Right lung (tissue), 2 donors: ENCODE measurements at regions not wholly inside any gene's neighbourhood (a gene's known extent, or its start where the extent isn't known, plus 50 kb on each side); places are given as distances from the start of the nearest gene placed in this dataset.
"Not testable (repeated sequence)": the region's sequence is repeated elsewhere in the genome, so short reads cannot be mapped to it uniquely, and the experiment has no call there.

Experiments used
- DNase-seq, 2 donors: peaks; one replicate each; pipeline ENCODE4 v3.0.0-alpha.2; 2013

DNA sequence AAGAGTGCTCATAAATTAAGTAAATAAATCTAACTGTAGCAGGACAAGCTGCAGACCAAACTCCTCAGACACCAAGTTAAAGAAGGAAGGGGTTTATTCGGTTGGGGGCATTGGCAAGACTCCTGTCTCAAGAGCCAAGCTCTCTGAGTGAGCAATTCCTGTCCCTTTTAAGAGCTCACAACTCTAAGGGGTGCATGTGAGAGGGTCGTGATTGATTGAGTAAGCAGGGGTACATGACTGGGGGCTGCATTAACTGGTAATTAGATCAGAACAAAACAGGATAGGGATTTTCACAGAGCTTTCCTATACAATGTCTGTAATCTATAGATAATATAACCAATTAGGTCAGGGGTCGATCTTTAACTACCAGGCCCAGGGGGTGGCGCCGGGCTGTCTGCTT lies 318.1 kb upstream of the TECRL start:
- DNase-seq, result not testable (repeated sequence)

DNA sequence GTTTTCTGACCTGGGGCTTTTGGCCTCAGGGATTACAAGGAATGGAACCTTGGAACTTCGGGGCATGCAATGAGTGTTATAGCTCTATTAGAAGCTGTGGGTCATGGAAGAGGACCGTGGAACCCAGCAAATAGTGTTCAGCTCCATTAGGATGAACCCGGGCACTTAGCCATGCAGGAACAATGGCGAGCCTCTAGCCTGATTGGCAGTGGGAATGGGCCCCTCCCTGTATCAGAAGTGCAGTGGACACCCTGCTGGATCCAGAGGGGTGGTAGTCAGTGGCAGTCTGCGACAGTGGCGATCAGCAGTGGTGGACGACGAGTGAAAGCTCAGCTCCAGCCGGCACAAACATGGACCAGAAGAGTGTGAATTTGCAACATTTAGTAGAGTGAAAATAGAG lies 315.4 kb upstream of the TECRL start:
- DNase-seq, result no peak

DNA sequence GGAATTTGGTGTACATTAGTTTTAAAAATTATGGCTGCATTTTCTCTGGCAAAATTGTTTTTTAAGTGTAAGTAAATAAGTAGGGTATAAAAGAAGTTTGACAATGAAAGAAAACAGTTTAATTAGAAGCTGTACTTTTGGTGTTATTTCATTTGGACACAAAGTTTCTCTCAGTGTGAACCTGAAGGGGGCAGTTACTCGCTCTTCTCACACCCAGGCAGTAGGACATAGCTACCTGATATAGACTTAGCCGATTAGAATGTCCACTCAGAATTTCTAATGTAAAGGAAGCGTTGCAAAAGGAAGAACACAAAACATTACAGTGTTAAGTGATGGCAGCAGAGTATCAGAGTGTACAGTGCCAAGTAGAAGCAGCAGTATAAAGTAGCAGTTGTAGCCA lies 311.9 kb upstream of the TECRL start:
- DNase-seq, result no peak

DNA sequence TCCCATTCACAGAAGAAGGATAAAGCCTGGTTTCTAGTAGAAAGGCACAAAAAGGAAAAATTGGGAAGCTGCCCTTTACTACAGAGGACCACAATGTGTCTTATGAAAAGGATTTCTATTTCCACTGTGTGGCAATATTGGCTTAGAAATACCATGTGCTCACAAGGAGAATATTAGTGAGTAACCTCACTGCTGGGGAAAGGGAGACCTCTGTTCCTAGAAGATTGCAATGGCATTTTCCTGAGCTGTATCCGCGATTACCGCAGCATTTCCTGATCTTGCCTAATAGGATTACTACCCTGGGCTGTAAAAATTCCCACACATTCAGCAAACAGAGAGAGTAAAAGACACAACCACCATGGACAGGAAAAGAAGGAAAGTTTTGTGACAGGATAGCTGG lies 308.8 kb upstream of the TECRL start:
- no peak for DNase-seq

DNA sequence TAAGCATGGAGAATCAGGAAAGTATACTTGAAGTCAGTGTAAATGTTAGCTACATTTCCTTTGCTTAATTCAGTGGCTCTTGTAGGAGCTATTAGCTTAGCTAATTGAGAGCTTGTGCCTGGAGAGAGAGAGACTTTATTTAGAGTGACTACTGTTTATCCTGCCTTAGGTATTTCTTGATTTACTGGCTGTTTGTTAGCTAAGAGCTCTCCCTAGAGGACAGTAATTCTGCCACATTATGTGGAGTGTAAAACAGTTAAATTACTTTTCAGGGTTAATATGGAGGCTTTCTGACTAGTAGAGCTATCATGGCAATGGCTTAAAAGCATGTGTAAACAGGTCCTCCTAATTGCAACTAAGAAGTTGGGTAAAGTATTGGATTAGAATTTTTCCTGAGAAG lies 306.5 kb upstream of the TECRL start:
- DNase-seq, result no peak

DNA sequence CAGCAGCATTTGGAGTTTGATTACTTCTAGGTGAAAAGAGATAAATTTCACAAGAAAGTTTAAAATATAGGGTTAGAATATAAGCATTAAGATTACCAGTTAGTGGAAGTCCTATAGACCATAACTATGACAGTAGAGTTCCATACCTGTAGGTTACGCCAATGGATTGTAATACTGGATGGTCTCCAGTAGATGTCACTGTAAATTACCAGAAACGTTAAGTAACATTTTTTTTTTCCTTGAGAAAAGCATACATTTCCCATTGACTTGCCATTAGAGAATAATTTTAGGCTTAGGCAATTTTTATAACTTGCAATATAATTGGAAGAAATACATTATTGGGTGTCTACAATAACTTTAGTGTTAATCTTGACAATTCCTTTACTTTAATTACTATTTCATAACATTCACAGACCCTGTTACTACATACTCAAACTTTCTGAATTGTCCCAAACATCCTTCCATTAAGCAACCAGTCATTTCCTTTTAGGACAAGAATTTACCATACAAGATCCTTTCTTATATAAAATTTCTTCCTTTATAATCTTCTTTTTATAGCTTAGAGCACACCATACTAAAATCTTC lies 304.1 kb upstream of the TECRL start:
- DNase-seq, result peak; percentile 0 to 1

DNA sequence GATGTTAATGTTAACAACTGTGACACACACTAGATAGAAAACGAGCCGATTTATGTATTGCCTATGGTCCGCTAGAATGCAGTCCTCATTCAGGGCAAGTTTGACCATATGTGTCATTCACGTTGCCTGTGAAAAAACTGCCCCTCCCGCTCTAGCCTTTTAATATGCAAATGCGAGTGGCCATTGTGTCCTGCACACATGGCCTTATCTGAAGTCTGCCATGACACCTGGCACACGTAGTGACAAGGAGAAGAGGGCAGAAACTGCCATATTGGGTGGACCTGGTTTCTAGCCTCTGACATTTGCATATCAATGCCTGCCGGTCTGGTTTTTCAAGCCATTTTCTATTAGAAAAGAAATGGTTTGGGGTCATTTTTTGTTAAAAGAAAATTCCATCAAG lies 303.3 kb upstream of the TECRL start:
- no peak for DNase-seq

DNA sequence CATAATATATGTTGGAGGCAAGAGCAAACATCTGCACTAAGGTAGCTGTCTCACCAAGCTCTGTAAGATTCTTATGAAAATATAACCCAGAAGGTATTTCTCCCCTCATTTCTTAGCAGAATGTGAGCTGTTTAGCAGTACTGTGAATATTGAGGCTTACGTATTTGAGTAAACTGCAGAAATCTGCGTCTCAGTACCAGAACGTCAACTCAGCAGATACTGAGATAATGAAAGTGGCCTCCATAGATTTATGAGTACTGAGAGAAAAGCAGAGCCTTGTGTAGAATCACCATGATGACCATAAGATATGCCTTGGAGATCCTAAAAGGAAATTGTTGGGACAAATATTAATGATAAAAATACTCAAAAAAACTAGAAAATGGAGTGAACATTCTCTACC lies 296.7 kb upstream of the TECRL start:
- DNase-seq, result no peak

DNA sequence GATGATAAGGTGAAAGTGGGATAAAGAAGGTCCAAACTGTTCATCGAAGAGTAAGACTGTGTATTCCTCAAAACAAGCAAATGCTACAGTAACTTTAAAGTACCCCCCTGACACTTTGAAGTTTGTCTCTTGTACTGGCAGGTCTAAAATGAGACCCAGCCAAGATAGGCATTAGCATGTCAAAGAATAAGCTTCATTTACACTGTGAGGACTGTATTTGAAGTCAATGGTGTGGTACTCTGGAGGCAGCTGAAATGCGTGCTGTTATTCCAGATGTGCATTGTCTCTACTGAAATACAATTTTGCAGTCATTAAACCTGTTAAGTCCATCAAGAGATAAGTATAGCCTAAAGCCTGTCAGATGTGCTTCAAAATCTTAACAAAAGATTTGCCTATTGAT lies 288.9 kb upstream of the TECRL start:
- no peak for DNase-seq

DNA sequence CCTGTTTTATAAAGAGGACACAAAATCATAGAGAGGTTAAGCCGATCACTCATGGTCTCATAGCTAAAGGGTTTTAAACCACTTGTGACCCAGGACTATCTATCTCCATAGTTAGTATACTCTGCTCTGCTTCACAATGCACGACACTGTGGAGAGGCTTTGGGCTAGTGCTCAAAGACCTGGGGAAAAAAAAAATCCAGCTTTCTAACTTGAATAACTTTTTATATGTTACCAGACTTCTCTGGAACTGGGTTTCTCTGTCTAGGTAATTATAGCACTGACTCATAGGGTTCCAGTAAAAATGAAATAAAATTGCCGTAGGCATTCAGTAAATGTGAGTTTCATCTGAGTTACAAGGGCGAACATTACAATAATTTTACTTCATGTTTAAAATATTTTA lies 273.7 kb upstream of the TECRL start:
- no peak for DNase-seq

DNA sequence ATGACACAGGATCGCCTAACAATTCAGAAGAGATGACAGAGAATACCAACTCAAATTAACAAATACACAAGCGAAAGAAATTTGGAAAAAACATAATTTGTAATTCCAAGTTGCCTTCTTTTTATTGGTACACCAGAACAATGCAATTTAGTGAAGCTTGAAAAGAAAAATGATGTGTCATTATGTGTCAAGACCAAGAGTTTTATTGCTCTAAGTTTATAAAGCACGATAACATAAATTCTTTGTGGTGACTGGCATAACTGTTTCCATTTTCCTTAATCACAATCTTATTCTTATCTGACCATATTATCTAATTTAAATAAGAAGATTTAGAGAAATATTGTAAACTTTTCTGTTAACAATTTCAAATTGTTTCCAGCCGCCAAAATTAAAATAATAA lies 273.2 kb upstream of the TECRL start:
- DNase-seq, result no peak

DNA sequence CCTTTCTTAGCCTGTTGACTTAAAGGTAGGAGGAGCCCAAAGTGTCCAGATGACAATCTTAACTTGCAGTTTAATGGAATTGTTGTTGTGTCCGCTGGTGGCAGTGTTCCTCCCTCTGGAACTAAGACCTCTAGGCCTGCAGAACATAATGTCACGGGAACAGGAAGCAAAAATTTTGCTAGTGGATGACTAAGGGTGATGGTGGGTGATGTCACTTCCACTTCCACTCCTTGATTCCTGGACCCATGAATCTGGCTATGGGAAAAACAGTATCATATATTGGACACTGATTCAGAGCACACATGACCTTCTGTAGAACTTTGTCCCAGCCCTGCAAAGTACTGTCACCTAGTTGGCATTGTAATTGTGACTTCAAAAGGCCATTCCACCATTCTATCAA lies 263.9 kb upstream of the TECRL start:
- DNase-seq, result not testable (repeated sequence)

DNA sequence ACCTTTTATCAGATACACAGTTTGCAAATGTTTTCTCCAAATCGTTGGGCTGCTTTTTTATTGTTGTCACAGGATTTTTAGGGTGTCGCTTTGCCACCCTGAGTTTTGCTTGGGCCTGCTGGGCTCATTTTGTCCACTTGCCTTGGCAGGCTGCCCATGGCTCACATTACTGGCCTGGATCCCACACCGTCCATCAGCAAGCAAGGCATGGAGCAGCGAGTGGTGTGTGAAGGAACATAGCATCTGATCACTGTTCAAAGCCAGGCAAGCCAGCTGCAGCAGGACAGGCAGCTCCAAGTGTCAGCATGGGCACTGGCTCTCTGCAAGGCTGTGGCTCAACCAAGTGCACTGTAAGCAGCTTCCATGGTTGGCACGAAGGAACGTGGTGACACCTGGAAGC lies 261.4 kb upstream of the TECRL start:
- DNase-seq, result no peak

DNA sequence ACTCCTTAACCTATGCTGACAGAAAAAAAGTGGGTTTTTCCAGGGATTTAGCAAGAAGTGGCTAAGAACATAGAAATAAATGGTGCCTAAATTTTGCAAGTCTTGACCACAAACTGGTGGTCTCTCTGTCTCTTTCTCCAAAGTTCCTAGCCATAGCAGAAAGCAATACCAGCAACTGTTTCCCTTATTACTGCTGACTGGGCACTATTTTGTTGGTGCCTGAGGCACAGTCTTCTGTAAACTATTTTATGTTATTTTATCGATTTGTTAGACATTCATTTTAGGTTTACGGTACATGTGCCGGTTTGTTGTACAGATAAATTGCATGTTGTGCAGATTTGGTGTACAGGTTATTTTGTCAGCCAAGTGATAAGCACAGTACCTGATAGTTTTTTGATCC lies 234.6 kb upstream of the TECRL start:
- no peak for DNase-seq

DNA sequence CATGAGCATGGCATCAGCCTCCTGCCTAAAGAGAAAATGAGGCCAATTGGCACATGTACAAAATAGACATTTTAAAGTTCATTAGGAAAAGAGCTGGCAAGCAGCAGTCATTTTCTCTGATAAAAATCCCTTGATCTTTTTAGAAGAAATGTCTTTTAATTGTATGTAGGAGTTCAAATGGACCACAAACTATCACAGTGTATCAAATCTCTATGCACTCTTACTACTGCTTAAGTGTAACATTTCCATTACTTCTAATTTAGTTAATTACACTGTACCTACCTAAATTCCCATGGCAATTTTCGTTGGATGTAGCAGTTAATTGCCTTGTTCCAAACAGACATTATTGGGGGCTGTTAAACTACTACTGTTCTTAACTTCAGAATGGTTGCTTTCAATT lies 233.7 kb upstream of the TECRL start:
- no peak for DNase-seq

DNA sequence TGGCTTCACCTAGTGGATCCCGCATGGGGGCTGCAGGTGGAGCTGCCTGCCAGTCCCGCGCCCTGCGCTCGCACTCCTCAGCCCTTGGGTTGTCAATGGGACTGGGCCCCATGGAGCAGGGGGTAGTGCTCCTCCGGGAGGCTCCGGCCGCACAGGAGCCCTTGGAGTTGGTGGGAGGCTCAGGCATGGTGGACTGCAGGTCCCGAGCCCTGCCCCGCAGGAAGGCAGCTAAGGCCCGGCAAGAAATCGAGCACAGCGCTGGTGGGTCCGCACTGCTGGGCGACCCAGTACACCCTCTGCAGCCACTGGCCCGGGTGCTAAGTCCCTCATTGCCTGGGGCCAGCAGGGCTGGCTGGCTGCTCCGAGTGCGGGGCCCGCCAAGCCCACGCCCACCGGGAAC lies 231.2 kb upstream of the TECRL start:
- not testable (repeated sequence) for DNase-seq

DNA sequence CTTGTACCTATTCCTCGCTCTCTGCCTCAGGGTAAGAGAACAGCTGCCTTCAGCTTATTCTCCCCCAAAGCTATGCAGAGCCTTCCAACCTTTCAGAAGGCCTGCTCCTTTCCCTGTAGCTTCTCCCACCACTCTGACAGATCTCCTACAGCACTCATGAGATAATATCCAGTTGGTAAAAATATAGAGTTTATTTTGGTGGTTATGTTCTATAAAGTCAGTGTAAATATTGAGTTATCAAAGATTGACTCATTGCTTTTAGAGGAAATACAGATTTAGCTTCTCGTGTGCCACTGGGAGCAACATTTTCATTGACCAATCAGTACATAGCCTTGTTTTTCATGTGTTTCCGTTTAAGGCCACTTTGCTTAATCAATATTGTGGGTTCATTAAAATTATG lies 216.2 kb upstream of the TECRL start:
- no peak for DNase-seq

DNA sequence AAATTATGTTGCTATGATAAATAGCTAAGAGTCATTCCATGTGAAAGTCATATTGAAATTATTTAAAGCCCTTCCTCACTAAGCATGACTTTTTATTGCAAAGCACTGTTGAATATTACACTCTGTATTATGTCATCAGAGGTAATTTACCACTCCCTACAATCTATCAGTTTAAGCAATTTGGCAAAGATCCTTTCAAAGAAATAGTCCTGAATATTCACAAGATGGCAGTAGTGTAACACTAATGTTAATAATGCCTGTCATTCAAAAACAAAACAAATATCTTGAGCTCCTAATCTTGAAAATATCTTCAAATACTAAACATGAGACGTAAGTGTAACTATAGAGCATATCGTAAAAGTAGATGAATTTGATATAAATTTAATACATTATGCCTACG lies 208.6 kb upstream of the TECRL start:
- no peak for DNase-seq

DNA sequence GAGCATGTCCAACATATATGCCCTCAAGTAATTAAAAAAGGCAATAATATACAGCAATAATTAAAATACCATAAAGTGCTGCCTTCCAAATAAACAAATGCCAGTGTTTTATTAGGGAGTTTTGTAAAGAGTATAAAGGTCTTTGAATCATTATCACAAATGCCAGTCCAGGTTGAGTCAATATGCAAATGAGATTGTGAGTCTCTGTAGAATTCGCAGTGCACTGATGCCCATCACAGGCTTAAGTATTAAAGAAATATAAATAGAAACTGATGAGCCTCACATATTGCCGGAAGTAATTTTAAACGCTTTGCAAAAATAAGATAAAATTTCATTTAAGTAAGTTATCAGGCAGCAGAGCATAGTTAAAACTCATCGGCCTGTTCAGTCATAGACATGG lies 205.0 kb upstream of the TECRL start:
- DNase-seq, result no peak

DNA sequence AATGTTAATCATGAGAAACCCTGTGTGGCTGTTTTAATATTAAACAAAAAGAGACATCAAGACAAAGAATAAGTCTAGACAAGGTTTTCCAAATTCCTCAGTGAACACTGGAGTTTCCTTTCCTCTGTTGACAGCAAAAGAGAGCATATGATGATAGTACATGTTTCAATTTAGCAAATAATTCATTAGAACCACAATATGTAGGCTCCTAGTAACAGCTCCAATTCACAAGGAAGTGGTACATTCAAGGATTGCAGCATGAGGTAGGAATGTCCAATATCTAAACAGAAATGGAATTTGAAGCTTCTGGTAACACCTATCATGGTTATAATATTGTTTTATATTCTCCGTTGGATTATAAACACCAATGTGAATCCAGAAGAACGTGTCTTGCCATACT lies 203.8 kb upstream of the TECRL start:
- DNase-seq, result no peak

DNA sequence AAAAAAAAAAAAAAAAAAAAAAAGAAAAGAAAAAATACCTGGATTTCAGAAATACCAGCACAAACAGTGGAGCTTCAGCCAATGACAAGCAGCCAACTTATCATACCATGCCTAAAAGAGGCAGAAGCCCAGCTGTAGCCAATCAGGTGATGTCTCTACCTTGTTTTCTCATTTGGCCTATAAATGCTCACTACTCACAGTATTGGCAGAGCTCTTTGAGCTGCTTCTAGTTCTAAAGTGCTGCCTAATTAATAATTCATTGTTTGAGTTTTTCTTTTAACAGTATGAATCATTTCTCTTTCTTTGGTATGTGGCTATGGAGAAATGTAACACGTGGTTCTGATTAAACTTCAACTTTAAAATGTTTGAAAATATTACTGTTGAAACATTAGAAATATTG lies 188.8 kb upstream of the TECRL start:
- DNase-seq, result no peak

DNA sequence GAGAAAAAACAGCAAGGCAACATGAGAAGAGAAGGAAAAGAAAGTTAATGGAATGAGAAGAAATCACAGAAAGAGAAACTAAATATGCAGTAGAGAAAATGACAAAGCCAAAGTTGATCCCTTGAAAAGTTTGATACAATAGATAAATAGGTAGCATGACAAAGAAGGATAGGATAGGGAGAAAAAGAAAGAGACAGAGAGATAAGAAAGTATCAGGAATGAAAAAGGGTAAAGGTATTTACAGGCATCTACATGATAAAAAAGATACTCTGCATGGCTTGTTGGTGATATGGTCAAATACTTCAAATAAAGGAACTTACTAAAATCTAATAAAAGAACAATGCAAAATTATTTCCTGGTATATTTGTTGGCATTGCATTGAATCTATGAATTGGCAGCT lies 185.5 kb upstream of the TECRL start:
- no peak for DNase-seq

DNA sequence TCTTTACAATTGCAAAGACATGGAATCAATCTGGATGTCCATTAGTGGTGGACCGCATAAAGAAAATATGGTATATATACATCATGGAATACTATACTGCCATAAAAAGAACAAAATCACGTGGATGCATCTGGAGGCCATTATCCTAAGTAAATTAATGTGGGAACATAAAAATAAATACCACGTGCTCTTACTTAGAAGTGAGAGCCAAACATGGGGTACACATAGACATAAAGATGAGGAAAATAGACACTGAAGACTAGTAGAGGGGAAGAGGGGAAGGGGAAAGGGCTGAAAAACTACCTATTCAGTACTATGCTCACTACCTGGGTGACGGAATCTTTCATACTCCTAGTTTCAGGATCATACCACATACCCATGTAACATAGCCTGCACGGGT lies 179.3 kb upstream of the TECRL start:
- no peak for DNase-seq

DNA sequence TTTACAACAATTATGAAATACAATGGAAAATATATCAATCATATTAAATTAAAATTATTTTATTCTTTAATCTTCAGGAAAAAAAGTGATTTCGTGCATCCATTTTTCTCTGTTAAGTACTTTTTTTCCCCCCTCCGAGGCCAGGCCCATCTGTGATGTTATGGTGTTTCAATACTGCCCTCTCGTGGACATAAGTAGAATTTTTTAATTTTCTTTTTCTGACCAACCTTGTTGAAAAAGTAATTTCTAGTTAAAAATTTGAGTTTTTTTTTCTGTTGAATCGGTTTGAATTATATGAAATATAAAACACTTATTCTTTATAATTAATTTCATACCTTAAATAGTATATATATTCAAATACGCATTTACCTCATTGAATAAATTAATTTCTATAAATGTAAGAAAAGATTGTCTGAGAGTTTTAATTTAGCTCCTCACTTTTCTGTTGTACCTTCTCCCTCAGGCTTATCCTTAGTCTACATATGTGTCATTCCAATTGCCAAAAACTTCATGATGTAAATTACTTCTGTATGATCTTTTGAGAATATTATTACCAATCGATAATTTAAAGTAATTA lies 175.8 kb upstream of the TECRL start:
- DNase-seq, result peak in 1 of 2 donors; percentile 6

DNA sequence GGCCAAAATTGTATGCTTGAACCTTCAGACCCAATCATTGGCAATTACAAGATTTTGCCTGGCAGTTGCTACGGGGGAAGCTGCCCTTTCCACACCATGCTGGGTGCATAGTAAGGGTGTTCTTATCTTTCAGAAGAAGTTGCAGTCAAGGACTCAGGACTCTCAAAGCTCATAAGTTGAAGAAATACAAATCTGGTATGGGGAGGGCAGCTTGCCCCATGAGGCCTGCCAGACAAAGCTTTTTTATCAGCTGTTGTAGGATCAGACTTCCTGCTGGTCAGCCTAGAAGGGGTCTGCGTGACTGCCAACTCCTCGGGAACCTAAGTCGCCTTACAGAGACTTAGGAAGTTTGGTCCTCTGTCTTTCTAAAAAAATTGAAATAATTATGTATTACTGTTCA lies 174.9 kb upstream of the TECRL start:
- no peak for DNase-seq
